ENCODE measurements at regions not wholly inside any gene's neighbourhood (a gene's known extent, or its start where the extent isn't known, plus 50 kb on each side); places are given as distances from the start of the nearest gene placed in this dataset.

- TF ChIP-seq CTCF (IDR thresholded peaks at IDR 0.05; ENCODE audit: poor library complexity), result no peak
- no peak for TF ChIP-seq EZH2phosphoT487 (IDR thresholded peaks at IDR 0.05; ENCODE audit: low read depth, severe bottlenecking, unreplicated experiment)
- TF ChIP-seq EZH2 (IDR thresholded peaks at IDR 0.05; ENCODE audit: borderline replicate concordance), result no peak
These were observed 280.0 kb upstream of the EMCN start for GRCh38 chr4:100797791-100798190.
